Esophagus muscularis mucosa (tissue), 4 donors: ENCODE measurements at regions not wholly inside any gene's neighbourhood (a gene's known extent, or its start where the extent isn't known, plus 50 kb on each side); places are given as distances from the start of the nearest gene placed in this dataset.

ENCODE experiments used
- DNase-seq: peaks from one replicate; pipeline ENCODE4 v3.0.0-alpha.2; 2017; ENCODE audit errors: extremely low spot score
- H3K27ac ChIP-seq, 4 donors: fragments of 200-600 bp; sonication (generic); replicated peaks in 1 of 4; 1 replicate in 3 of 4; 2 replicates in 1 of 4; pipeline ENCODE4 v1.5.1; 2016 to 2019; ENCODE audit warnings: mild to moderate bottlenecking in 1 of 4
- H3K27me3 ChIP-seq, 4 donors: fragments of 200-600 bp; sonication (generic); one replicate each; pipeline versions ENCODE4 v1.5.1 to v1.6.0; 2016 to 2019
- H3K36me3 ChIP-seq, 4 donors: fragments of 200-600 bp; sonication (generic); one replicate each; pipeline ENCODE4 v1.5.1; 2016 to 2019
- H3K4me1 ChIP-seq, 4 donors: fragments of 200-600 bp; sonication (generic); one replicate each; pipeline ENCODE4 v1.5.1; 2016 to 2019
- H3K4me3 ChIP-seq, 4 donors: fragments of 200-600 bp; sonication (generic); 1 replicate in 2 of 4; 2 replicates in 2 of 4; pipeline ENCODE4 v1.5.1; 2016 to 2019; ENCODE audit warnings: mild to moderate bottlenecking in 4 of 4, moderate library complexity in 1 of 4
- H3K9me3 ChIP-seq, 4 donors: fragments of 200-600 bp; sonication (generic); 1 replicate in 3 of 4; 2 replicates in 1 of 4; pipeline ENCODE4 v1.5.1; 2016 to 2019
- CTCF ChIP-seq, 3 experiments: fragments of 200-600 bp in 2 of 3; fragments of 450-650 bp in 1 of 3; sonication (generic) in 2 of 3; IDR thresholded peaks; one replicate each; pipeline ENCODE4 v1.5.1; 2017 to 2019; ENCODE audit warnings: antibody characterized with exemption in 3 of 3, mild to moderate bottlenecking in 2 of 3, moderate library complexity in 1 of 3
- EP300 ChIP-seq: sonication (generic); formaldehyde crosslinking; IDR thresholded peaks from one replicate; pipeline ENCODE4 v1.6.1; 2017; ENCODE audit warnings: antibody characterized with exemption
- POLR2A ChIP-seq: fragments of 450-650 bp; IDR thresholded peaks from one replicate; pipeline ENCODE4 v1.6.1; 2017; ENCODE audit warnings: antibody characterized with exemption, moderate library complexity, mild to moderate bottlenecking, low read depth
- POLR2AphosphoS5 ChIP-seq, 2 donors: sonication (generic); formaldehyde crosslinking; IDR thresholded peaks; one replicate each; pipeline ENCODE4 v1.6.1; 2017; ENCODE audit warnings: antibody characterized with exemption in 2 of 2
- WGBS: methylation state at CpG from one replicate; pipeline ENCODE4 v1.1.5; 2018; 5-methylcytosine and 5-hydroxymethylcytosine counted together
- intact Hi-C: fragments of 100-400 bp; cut with DNase I; formaldehyde crosslinking; loops from one replicate; pipeline ENCODE4 v1.15.1; 2023

GRCh38 chr3:155018621-155019330, 61.3 kb upstream of the MME start:
- H3K36me3 ChIP-seq, result no peaks in the 10 kb centered on the region
- TF ChIP-seq EP300 (no peak), POLR2AphosphoS5 (IDR thresholded peaks at IDR 0.05) (no peak), POLR2A (no peak), CTCF (IDR thresholded peaks at IDR 0.05) (no peak)
- 84% methylated on average over 5 of the region's 5 CpGs for whole genome bisulfite sequencing
- H3K27me3 ChIP-seq, result no peaks in the 10 kb centered on the region
- no peaks in the 10 kb centered on the region for H3K9me3 ChIP-seq
- no peak overlapping the region for H3K4me3 ChIP-seq
- H3K27ac ChIP-seq, result no peak overlapping the region
- intact Hi-C loops, result no loop called here
- no peak for DNase-seq
- H3K4me1 ChIP-seq, result no peaks in the 10 kb centered on the region

- no peak for TF ChIP-seq POLR2AphosphoS5 (IDR thresholded peaks at IDR 0.05)
- TF ChIP-seq EP300, result no peak
- TF ChIP-seq POLR2A, result no peak
- TF ChIP-seq CTCF (IDR thresholded peaks at IDR 0.05), result no peak
- no peaks in the 10 kb centered on the region for H3K4me1 ChIP-seq
- no peaks in the 10 kb centered on the region for H3K27me3 ChIP-seq
- H3K36me3 ChIP-seq, result no peaks in the 10 kb centered on the region
- intact Hi-C loops, result no loop called here
- WGBS, result 78% methylated on average over 2 of the region's 2 CpGs
- no peak overlapping the region for H3K27ac ChIP-seq
- no peak for DNase-seq
- H3K9me3 ChIP-seq, result no peaks in the 10 kb centered on the region
- H3K4me3 ChIP-seq, result no peak overlapping the region
Observed at GRCh38 chr3:155015776-155016436, 64.2 kb upstream of the MME start.

DNA sequence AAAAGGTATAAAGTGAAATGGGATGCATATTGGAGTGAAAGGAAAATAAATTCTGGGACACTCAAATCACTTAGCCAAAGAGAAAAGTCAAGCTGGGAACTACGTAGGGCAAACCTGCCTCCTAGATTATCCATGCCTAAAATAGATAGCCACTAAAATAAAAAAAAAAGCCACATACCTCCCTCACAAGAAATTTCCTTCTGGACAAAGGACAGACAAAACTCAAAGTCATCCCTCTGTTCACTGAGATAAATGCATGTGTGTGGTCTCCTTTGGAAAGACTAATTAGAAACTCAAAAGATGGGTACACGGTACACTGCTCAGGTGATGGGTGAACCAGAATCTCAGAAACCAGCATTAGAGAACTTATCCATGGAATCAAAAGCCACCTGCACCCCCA, 65.2 kb upstream of the MME start:
- H3K4me1 ChIP-seq, result no peaks in the 10 kb centered on the region
- DNase-seq, result no peak
- intact Hi-C loops, result no loop called here
- no peaks in the 10 kb centered on the region for H3K27me3 ChIP-seq
- no peaks in the 10 kb centered on the region for H3K36me3 ChIP-seq
- WGBS, result 83% methylated on average over 2 of the region's 2 CpGs
- no peak overlapping the region for H3K27ac ChIP-seq
- no peak overlapping the region for H3K4me3 ChIP-seq
- TF ChIP-seq POLR2A (no peak), POLR2AphosphoS5 (IDR thresholded peaks at IDR 0.05) (no peak), CTCF (IDR thresholded peaks at IDR 0.05) (no peak), EP300 (no peak)
- H3K9me3 ChIP-seq, result no peaks in the 10 kb centered on the region

DNA sequence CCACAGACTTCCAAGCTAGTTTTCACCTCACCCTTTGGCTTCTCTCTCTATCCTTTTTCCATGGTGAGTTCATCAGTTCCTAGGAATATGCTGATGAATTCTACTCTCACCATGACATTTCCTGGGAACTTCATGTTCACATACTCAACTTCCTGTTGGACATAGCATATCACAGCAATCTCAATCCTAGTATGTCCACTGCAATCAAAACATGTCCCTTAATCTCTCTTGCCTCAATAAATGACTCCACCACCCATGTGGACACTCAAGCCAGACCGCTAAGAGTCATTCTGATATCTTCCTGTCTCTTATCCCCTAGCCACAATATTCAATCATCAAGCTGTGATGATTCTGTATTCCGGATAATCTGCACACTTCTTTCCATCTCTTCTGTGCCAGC, 66.7 kb upstream of the MME start:
- Histone ChIP-seq H3K9me3 (no peaks in the 10 kb centered on the region), H3K27me3 (no peaks in the 10 kb centered on the region), H3K4me3 (no peak overlapping the region), H3K27ac (no peak overlapping the region), H3K4me1 (no peaks in the 10 kb centered on the region), H3K36me3 (no peaks in the 10 kb centered on the region)
- TF ChIP-seq POLR2AphosphoS5 (IDR thresholded peaks at IDR 0.05), result no peak
- no peak for TF ChIP-seq POLR2A
- TF ChIP-seq EP300, result no peak
- TF ChIP-seq CTCF (IDR thresholded peaks at IDR 0.05), result no peak
- intact Hi-C loops, result no loop called here
- WGBS, result 92% methylated on average over 2 of the region's 2 CpGs
- no peak for DNase-seq

- H3K9me3 ChIP-seq, result no peaks in the 10 kb centered on the region
- H3K4me3 ChIP-seq, result no peak overlapping the region
- intact Hi-C loops, result no loop called here
- H3K36me3 ChIP-seq, result no peaks in the 10 kb centered on the region
- no peaks in the 10 kb centered on the region for H3K4me1 ChIP-seq
- 95% methylated on average over 4 of the region's 4 CpGs for WGBS
- DNase-seq, result no peak
- no peak for TF ChIP-seq POLR2AphosphoS5 (IDR thresholded peaks at IDR 0.05)
- H3K27me3 ChIP-seq, result no peaks in the 10 kb centered on the region
- H3K27ac ChIP-seq, result no peak overlapping the region
Observed at GRCh38 chr3:155012584-155012983, 67.5 kb upstream of the MME start.
